ENCODE measurements at regions not wholly inside any gene's neighbourhood (a gene's known extent, or its start where the extent isn't known, plus 50 kb on each side); places are given as distances from the start of the nearest gene placed in this dataset.
"Not testable (repeated sequence)": the region's sequence is repeated elsewhere in the genome, so short reads cannot be mapped to it uniquely, and the experiment has no call there.

DNA sequence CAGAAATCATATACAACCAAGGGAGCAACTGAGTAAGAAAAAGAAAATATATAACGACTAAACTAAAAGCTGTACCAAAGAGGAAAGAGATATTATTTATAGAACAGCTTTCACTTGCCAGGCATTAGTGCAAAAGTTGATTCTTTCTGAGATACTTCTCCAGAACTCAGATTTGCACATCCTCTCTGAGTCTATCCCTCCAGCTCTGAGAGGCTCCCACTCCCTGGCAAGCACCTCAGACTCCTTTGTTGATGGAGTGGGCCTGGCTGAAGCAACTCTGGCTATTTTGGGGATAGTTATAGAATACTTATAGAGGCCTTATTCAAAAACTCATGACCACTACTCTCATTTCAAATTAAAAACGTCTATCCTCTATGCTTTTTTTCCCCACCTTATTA, 501.6 kb upstream of the TNP1 start:
- no peak for DNase-seq

DNA sequence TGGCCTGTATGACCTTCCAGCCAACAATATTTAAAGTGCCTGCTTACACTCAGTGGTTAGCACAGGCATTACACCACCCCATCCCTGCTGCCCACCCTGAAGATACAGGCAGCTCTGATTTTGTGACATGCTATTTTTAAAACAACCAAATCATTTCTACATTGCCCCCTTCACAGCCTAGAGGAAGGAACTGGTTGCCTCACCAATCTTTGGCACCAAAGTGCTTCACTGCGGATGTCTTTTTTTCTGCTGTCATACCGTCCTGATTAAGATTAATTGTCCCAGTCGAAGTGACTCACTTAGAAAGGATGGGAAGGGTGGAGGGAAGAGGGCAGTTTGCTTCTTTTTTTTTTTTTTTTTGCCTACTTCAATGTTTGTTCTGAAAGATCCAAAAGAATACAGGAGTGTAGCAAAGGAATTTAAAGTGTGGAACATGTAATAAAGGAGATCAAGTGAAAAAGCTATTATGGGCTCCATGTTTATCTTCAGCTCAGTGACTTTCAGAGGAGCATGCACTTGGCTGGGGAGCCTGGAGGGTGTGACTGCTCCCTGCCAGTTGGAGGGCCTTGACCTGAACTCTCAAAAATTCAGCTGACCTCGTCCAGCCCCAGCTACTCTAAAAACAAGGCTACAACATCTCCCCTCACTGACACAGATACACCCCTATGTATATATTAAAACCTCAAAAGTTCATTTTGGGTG, 501.1 kb upstream of the TNP1 start:
- no peak for DNase-seq

DNA sequence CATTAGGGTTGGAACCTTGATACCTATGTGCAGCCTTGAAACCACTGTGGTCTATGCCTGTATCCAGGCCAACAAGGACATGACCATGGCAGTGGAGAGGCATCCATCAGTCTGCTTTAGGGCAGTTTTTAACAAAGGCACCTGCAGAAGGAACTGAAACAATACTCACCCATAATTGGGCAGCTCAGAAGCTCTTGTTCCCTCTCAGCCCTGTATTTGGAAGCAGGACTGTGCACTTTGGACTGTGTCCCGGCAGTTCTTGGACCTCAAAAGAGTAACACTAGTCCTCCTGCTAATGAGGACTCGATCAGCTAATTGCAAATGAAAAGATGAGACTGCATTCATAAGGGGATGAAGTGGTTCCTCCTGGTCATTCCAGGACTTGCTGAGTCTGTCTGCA, 500.2 kb upstream of the TNP1 start:
- DNase-seq = no peak

DNA sequence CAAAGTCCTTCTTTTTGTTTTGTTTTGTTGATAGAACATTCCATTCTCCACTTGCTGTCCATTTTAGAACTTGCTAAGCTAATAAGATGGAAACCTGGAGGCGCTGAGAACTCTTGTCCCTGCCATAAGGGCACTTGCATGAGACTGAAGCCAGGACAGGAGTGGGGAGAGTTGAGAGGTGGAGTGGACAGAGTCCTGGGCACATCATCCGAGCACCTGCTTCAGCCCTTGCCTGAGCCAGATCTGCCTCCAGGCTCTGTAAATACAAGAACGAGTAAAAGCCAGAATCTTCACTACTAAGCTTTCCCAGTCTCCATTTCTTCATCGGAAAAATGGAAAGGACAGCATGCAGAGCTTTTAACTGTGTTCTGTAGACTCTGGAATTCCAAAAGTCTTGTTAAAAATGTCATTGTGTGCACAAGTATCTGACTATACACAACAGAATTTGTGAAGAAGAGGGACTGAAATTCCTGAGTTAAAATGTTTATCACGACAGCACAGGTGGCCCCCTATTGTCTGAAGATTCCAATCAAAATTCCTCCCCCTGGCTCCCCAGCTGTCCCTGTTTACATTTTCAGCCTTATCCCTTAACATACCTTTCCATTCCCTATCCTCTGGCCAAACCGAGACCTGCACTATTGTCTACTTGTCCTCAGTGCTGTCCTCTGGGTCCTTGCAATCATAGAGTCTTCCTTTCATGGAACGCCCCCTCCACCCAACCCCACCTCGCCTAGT, 498.2 kb upstream of the TNP1 start:
- DNase-seq = no peak

DNA sequence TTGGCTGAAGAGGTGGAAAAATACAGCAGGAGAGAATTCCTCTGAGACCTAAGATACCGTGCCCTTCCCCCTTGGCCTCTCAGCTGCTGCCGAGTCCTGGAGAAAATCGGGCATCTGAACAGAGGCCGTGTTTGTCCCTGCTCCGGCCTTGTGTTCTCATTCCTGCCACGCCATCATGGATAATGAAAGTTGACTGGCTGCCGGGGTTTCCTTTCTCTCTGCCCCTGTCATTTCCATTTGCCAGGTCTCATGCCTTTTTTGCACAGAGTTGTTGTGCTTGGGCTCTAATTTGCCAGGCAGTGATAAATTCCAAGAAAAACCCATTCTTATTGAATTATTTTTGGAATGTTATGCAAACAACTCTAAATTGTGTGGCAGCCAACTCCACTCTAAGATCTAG, 496.9 kb upstream of the TNP1 start:
- DNase-seq = no peak

DNA sequence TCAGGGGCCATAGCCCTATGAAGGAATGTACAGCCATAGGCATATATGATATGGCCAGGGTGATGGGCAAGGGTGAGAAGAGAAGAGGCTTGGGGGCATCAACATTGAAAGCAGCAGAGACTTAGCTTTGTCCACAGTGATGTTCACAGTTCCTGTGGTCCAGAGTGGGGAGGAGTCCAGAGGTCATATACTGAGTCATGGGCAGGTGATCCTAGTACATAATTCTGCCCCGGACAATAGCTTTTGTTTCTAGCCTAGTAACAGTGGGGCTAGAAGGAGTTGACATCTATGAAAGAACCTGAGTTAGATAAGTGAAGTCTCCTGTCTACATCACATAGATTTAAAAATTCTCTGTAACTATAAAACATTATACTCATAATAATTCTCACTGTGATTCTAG, 496.3 kb upstream of the TNP1 start:
- DNase-seq = no peak

DNA sequence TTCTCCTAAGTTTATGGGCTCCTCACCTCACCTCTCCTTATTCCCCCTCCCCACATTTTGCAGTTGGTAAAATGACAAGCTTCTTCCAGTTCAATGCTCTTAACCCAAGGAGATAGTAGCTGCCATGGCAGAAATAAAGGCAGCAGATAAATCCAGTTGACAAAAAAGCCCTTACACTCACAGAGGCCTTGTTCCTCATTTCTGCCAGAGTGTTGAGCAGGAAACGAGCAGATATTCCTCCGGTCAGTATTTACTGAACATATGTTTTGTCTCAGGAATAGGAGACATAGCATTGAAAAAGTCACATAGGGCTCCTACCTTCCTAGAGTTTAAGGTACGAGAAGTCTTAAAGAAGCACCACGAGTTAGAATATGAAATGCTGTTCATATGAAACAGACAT, 493.7 kb upstream of the TNP1 start:
- DNase-seq = no peak

DNA sequence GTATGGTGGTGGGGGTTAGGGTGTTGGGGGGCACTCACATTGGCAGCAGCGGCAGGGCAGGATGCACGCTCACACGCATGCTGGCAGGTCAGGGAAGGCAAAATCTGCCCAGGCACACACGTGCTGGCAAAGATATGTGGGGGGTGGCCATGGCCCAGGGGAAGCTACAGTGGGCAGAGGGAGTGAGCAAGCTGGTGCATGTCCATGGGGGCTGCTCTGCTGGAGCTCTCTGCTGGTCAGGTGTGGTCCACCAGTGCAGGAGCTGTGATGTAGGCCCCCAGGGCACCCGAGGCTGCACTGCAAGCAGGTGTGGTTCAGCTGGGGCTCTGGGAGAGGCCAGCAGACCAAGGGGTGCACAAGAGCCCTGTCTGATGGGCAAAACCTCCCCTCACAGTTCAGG, 491.5 kb upstream of the TNP1 start:
- DNase-seq = no peak

DNA sequence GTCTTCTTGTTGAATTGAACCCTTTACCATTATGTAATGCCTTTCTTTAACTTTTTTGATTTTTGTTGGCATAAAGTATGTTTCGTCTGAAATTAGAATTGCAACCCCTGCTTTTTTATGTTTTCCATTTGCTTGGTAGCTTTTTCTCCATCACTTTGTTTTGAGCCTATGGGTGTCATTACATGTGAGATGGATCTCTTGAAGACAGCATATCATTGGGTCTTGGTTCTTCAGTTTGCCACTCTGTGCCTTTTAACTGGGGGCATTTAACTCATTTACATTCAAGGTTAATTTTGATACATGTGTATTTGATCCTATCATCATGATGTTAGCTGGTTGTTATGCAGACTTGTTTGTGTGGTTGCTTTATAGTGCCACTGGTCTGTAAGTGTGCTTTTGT, 489.4 kb upstream of the TNP1 start:
- no peak for DNase-seq

DNA sequence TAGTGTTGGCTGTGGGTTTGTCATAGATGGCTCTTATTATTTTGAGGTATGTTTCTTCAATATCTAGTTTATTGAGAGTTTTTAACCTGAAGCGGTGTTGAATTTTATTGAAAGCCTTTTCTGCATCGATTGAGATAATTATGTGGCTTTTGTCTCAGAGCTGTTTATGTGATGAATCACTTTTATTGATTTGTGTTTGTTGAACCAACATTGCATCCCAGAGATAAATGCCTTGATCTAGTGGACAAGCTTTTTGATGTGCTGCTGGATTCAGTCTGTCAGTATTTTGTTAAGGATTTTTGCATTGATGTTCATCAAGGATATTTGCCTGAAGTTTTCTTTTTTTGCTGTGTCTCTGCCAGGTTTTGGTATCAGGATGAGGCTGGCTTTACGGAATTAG, 487.8 kb upstream of the TNP1 start:
- DNase-seq = not testable (repeated sequence)

DNA sequence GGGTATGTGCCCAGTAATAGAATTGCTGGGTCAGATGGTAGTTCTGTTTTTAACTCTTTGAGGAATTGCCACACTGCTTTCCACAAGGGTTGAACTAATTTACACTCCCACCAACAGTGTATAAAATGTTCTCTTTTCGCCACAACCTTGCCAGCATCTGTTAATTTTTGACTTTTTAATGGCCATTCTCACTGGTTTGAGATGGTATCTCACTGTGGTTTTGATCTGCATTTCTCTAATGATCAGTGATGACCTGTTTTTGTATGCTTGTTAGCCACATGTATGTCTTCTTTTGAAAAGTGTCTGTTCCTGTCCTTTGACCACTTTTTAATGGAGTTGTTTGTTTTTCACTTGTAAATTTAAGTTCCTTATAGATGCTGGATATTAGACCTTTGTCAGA, 486.2 kb upstream of the TNP1 start:
- DNase-seq = not testable (repeated sequence)

DNA sequence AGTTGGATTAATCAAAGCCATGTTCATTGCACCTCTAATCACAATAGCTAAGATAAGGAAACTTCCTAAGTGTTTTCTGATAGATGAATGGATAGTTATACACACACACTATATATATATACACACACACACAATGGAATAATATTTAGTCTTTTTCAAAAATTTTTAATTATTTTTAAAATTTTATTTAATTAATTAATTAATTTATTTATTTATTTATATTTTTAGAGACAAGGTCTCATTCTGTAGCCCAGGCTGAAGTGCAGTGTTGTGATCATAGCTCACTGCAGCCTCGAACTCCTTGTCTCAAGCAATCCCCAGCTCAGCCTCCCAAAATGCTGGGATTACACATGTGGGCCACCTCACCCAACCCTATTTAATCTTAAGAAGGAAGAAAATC, 481.0 kb upstream of the TNP1 start:
- no peak for DNase-seq

DNA sequence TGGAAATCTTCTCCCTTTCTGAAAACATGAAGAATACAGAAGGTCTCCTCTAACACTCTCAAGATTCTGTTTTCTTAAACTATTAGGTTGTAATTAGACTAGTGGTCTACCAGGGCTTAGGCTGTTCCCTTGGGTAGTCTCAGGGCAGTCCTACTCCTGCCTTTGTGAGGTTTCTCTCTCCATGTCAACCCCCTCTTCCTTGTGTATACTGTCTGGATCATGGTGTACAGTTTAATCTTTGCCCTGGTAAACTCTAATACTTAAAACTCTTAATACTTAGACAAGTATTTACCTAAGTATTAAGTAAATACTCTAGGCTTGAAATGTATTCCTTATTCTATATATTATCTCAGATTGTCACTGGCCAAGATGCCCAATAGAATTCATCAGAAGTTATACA, 480.3 kb upstream of the TNP1 start:
- DNase-seq = no peak

DNA sequence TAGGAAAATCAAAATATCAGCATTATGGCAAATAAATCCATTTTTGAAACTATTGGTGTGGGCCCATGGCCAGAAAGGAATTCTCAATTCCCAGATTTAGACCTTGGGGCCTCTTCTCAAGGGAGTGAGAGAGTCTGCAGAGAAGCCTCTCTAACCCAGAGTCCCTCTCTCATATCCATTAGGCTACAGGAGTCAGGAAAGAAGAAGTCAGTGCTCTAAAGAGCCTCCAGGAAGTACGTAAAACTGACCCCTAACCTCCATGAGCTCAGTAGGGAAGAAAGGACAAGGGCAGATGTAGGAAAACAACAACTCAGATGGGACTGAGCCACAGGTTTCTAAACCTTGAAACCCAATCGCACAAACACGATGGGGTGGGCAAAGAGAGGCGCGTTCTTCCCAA, 479.9 kb upstream of the TNP1 start:
- no peak for DNase-seq

DNA sequence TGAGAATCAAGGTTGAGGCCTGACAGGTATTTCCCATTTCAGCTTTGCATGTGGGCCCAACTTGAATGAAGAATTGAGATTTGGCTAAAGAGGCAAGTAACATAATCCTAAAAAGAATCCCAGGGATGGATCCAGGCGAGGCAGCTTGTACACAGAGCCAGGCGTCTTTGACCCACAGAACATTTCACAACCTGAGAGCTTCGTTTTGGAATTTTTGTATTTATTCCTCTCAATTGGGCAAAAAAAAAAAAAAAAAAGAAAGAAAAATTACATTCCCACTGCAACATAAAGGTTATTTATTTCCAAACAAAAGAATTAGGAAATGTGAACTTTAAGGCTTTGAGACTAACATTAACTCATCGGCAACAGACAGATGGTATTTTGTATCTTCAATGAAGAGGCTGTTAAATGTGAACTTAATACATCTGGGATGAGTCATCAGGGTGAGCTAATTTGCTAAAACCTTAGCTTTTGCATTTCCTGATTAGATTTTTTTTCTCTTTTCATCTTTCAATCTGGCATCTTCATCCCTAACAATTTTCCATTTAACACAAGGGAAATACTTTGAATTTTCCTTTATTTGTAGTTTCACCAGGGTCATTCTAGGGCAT, 478.5 kb upstream of the TNP1 start:
- no peak for DNase-seq

DNA sequence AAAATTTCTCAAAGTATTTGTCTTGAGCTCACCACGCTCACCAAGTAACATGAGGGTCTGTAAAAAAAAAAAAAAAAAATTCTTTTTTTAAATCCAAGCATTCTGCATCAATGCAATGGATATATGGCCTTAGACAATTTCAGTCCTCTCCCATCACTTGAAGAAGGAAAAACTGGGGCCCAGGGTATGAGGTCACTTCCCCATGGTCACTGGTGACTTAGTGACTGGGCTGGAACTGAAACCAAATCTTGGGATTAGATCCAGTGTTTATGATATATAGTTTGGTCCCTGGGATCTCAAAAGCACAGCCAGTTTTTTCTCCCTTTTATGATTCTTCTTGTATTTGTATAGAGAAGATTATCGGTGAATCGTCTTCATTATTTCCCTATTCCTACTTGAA, 477.9 kb upstream of the TNP1 start:
- no peak for DNase-seq

DNA sequence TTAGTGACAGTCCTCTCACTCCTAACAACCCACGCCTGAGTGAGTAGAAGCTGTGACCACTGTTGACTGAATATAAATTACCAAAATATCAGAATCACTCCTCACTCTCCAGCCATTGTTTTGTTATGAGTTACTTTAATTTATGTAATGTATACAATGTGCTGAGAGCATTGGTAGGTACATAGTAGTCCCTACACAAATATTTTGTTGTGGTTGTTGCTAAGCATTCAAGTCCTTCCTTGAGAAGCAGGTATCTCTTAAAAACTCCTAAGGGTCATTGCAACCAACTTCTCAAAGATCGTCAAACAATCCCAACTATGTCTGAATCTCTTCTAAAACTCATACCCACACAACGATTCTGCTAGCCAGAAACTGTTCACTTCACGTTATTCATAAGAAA, 476.8 kb upstream of the TNP1 start:
- no peak for DNase-seq

DNA sequence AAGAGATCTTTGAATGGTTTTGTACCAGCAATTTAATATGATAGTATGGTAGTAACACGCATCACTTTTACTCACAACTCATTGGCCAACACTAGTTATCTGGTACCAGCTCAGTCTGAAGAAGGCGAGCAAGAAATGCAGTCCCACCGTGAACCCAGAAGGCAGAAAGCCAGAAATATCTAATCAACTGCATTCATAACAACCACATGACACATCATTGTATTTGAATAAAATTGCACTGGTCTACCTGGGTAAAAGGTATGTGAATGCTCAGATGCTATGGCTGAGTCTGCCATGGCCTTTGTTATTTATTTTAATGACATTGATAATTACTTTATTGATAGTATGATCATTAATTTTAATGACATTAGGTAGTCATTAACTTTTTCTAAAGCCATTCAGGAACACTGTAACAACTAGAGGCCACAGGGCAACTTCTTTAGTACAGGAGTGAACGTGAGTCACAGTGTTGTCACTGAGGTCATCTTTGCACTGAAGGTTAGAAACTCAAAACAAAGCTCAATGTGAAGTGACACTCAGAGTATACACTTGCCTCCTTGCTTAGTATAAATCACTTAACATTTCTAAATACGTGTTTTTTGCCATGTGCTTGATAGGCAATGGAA, 475.6 kb upstream of the TNP1 start:
- no peak for DNase-seq

DNA sequence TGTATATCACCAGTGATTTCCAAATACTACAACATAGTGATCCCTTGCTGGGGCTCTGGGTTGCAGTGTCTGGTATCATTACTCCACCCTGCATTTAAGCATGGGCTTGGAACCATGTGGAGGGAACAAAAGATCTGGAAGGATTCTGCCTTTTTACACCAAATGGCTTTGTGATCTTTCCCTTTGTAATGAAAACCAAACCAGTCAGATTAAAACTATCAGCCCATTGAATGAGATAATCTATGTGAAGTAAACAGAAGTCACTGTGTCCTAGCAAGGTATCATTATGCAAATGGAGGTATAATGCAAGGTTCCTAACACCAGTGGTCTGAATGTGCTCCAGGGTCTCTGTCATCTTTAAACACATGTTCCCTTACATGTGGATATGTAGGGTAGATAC, 474.7 kb upstream of the TNP1 start:
- no peak for DNase-seq

DNA sequence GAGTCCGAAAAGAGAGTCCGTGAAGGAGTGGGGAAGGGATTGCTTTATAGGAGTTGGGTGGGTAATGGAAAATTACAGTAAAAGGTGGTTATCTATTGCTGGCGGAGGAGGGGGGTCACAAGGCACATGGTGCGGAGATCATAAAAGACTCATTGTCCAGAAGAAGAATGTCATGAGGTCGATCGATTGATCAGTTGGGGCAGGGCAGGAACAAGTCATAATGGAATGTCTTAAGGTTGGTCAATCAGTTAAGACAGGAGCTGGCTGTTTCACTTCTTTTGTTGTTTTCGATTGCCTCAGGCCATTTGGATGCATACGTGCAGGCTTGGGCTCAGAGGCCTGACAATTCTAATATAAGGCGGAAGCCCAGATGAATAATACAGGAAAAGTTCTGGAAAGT, 473.0 kb upstream of the TNP1 start:
- no peak for DNase-seq

DNA sequence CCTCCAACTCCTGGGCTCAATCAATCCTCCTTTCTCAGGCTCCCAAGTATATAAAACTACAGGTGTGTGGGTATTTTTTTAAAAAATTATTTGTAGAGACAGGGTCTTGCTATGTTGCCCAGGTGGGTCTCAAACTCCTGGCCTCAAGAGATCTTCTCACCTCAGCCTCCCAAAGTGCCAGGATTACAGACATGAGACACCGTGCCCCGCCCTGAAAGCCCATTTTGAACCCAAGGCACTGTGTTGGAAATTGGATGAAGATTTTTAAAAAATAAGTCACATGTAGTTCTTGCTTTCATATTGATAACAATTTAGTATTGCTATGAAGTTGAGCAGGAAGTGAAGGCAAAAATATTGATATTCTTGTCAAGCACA, 472.5 kb upstream of the TNP1 start:
- DNase-seq = no peak

DNA sequence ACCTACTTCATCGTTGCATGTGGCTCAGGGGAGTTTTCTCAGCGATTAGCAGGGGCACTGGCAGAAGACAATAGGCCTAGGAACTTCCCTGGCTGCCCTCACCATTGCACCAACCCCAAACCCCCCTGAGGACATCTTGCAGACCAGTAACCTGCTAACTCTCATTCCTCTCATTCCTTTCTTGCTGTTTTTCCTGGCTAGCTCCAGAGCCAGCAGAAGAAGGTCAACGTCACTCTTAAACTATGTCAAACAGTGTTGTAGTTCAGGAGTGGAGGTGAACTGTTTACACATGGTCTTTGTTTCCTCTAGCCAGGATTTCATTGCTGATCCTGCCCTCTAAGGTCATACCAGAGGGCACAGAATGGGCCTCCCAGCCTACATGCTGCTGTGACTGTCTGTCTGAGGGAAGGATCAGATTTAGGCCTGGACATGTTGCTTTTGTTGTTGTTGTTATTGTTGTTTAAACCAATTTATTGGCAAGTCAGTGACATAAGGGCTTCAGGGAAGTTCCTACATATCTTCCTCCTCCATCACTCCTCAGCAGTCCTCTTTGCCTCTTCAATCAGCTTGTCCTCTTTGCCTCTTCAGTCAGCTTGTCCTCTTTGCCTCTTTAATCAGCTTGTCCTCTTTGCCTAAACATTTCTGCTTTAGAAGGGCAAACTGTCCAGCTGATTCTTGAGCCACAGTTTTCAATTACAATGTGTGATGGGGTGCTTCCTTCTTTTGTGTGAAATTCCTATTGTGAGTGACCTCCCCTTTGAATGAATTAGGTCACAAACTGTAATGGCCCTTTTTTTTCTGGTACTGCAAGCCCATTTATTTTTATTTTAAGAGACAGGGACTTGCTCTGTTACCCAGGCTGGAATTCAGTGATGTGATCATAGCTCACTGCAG, 471.9 kb upstream of the TNP1 start:
- no peak for DNase-seq

DNA sequence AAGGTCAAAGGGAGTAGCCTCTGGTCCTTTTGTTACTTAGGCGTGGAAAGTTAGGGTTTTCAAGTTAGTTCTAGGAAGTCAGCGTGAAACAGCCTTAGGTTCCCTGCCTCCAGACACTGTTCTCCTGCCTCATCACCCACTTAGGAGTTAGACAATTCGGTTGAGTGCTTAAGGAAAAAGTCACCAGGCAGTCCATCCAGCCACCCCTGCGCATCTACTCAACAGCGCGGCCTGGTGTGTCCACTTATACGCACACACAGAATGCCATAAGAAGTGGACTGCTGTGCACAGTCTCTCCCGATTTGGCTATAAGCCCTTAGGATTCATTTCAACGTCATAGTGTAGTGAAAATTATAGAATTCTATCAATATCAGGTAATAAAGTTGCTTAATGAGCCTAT, 470.8 kb upstream of the TNP1 start:
- no peak for DNase-seq

Measured in CD4-positive, alpha-beta T cell treated with Interleukin-17A for 1 hour (primary cell).